GM15510 (cell line): ENCODE measurements at regions not wholly inside any gene's neighbourhood (a gene's known extent, or its start where the extent isn't known, plus 50 kb on each side); places are given as distances from the start of the nearest gene placed in this dataset.

Experiments used
- POLR2A ChIP-seq: IDR thresholded peaks from 3 replicates; pipeline ENCODE4 v1.6.1; 2011; ENCODE audit warnings: borderline replicate concordance; ENCODE audit not compliant: insufficient read length; ENCODE audit errors: extremely low read depth

DNA sequence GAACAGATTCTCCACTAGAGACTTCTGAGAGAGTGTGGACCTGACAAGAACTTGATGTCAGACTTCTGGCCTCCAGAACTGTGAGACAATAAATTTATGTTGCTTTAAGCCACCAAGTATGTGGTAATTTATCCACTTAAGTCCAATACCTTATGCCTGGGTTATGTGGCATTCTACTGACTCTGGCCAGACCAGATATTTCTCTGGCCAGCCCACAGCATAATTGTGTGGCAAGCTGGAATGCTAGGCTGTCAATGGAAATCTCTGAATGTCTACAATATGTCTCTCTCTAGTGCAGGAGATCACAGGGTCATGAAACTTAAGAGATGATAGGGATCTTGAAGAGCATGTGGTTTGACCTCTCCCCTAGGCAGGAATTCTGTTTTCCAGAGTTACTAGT lies 251.0 kb downstream of the ZNF674 start:
- no peak for TF ChIP-seq POLR2A

DNA sequence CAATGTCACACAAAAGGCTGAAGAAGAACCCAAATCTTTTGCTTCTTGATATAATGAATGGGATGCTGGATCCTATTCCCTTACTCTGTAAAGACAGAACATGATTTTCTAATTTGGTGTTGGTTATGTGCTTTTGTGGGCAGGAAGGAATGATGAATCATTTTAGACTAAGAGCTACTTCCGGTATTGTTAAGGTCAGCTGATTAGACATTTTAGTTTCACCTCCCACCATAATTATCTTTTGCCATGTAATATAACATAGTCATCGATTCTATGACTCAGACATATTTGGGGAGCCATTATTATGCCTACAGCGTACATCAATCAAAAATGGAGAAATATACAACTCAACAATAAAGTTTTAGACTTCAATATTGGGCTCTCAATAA lies 265.3 kb downstream of the ZNF674 start:
- no peak for TF ChIP-seq POLR2A

DNA sequence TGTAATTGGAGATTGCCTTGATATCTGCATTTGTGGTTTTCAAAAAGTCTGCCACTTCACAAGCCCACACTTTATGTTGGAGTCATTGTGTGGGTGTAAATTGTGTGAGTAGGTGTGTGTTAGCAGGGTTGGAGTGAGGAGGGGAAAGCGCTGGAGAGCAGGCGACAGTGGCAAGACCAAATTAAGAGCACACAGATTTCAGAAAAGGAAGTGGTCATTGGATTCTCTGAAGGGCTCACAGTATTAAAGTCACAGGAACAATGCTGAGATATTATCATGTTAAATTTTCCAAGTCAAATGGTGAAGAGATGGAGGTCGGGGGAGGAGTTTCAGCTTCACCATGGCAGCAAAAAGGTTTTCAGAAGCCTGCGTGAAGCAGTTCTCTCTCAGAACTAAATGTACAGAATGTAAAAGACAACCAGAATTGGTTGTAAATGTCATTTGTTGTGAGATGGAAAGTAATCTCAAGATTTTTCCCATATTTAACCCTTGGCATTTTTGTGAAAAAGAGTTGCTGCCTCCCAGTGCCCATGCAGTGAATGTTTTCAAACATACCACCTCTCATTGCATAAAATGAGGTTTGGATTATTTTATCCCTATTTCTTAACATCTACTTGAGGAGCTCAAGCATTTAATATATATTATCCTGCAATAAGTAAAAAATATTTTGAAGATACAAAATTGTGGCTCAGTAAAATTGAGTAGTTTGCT lies 265.9 kb downstream of the ZNF674 start:
- TF ChIP-seq POLR2A = no peak

DNA sequence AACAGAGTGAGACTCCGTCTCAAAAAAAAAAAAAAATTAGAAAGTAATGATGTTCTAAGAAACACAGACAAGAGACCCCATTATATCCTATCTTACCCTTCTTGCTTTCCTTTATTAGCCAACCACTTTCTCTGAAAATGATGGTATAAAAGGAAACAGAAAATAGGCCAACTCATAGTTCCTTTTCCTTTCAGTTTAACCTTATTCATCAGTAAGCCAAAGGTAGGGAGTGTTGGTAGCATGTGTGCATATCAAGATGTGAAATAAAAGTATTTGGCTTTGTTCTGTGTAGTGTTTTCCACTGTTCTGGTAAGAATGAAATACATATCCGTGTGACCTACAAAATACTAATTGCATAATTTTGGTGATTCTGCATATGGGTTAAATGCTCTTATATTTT lies 266.6 kb downstream of the ZNF674 start:
- TF ChIP-seq POLR2A = no peak

DNA sequence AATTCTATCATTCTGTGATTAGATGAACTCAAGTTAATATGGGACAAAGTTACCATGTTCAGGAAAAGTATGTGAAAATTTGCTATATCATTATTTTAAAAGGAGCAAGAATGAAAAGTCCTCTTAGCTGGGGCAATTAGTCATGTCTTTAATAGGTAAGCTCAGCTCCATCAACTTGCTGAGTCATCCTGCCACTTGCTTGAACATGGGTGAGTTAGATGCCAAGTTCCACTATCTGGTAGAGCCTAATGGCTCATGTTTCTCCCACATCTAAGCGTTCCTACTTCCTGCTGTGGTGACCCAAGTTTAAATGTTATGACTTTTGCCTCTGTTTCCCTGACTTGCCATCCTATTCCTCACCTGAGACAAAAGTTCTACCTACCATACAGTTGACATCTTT lies 276.8 kb downstream of the ZNF674 start:
- TF ChIP-seq POLR2A = no peak

DNA sequence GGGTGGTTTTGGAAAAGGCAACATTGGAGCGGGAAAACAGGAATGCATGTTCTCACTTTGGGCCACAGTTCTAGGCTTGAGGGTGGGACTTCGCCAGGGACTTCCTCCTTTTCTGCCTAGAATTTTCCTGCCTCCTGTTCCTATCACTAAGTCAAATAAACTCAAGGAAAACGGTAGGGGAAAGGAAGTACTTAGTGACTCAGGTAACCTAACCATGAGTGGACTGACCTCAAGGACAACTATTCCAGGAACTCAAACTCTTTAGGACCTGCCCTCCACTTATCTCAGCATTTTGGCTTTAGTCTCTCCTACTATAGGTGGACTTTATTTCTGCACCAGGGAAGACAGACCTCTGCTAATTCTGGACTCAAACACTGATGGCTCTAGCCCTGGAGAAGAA lies 281.7 kb downstream of the ZNF674 start:
- TF ChIP-seq POLR2A = no peak

DNA sequence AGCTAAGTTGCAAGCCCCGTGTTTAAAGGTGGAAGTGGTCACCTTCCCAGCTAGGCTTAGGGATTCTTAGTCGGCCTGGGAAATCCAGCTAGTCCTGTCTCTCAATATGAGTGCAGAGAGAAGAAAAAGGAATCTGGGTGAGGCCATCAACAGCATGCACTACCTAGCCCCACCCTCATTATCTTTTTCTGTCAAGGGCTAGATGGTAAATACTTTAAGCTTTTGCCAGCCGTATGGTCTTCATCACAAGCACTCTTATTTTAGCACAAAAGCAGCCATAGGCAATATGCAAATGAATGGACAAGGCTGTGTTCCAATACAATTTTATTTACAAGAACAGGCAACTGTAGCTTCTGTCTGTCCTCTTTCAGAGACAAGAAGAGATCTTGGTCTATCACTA lies 282.9 kb downstream of the ZNF674 start:
- TF ChIP-seq POLR2A = no peak

DNA sequence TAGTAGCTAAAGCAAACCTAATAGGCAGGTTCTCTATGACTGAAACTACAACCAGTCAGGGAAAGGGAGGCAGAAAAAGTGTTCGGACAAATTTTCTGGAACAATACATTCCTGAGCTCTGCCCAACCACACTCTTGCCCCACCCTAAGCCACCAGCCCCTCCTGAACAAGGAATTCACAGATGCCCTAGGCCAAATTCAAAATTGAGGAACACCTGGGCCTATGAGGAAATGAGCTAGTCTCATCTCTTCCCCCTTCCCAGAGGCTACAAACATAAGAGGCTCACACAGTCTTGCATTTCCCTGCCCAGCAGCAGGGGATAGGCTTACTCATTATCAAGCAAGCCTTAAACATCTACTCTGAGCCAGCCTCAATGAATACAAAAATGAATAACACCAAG lies 284.7 kb downstream of the ZNF674 start:
- no peak for TF ChIP-seq POLR2A

DNA sequence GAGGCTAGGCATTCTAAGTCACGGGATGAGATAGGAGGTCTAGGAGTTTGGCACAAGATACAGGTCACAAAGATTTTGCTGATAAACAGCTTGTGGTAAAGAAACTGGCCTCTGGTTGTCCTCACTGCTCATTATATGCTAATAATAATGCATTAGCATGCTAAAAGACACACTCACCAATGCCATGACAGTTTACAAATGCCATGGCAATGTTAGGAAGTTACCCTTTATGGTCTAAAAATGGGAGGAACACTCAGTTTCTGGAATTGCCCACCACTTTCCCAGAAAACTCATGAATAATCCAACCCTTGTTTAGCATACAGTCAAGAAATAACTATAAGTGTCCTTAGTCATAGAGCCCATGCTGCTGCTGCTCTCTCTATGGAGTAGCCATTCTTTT lies 286.9 kb downstream of the ZNF674 start:
- TF ChIP-seq POLR2A = no peak

DNA sequence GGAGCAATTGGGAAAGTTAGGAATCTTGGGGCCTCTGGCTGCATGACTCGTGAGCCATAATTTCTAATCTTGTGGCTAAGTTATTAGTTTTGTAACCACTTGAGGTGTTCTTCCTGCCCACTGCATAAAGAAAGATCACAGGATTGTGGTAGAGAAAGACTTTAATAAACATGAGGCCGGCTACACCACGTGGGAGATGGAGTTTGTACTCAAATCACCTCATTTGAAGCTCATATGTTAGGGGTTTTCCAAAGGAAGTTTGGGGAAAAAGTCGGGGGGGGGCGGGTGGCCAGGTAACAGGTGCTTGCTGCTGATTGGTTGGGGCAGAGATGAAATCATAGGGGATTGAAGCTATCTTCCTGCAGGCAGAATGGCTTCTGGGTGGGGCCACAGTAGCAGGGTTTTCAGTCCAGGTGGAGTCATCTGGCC lies 287.8 kb downstream of the ZNF674 start:
- TF ChIP-seq POLR2A = no peak

DNA sequence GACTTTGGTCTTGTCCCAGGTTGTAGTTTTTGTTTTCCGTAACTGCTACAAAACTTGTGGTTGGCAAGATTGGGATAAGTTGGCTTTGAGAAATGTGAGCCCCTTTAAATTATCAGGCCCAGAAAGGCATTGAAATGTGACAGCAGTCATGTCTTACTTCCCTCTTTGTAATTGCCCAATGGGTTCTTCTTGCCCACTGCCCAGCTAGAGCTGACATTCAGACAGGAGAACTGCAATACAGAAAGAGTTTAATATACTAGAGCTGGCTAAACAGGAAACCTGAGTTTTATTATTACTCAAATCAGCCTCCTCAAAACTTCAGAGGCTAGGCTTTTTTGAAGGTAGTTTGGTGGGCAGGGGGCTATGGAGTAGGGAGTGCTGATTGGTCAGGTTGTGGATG lies 288.3 kb downstream of the ZNF674 start:
- TF ChIP-seq POLR2A = no peak

DNA sequence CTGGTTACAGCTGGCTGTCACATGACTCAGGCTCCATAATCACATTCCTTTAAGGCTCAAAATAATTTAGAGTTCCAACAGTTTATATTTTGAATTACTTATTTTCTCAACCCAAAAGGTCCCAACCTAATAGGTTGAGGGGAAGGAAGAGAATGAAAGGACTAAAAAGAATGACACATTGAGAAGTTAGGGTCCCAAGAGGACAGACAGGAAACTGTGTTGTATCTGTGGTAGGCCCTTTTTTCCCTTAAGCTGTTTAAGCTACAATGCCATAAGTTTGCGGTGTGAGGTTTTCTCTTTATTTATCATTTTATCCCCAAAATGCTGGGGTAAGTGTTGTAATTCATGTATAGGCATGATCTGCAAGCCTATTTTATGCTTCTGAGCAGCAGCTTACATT lies 290.2 kb downstream of the ZNF674 start:
- no peak for TF ChIP-seq POLR2A

DNA sequence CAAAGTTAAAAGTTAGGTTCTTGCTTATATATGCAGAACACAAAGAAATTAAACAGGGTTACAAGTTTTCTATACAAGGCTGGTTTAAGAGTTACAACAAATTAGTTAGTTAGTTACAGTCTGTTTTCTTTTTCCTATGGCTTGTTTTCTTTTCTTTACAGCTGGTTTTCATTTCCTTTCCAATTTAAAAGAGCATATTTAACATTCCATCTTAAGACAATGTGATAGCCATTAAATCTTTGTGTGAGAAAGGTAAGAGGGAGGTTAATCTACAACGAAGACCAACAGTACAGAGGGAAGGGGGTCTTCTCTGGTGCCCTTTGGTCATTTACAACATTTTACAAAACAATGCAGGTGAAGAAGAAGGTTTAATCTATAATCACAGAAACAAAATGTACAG lies 290.6 kb downstream of the ZNF674 start:
- no peak for TF ChIP-seq POLR2A

DNA sequence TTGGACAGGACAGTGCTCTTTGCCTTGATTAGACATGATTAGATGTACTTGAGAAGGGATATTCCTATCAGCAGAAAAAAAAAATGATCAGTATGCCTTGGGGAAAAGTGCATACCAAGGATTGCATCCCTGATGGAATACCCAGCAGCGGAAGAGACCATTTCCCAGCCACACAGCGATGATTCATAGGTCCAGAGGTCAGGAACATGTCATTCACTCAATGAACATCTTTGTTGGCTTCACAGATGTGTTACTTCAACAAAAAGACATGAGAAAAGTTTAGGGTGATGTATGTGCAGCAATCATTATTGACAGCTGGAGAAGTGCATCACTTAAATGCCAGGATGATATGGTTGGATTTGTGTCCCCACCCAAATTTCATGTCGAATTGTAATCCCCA lies 293.5 kb downstream of the ZNF674 start:
- TF ChIP-seq POLR2A = no peak

DNA sequence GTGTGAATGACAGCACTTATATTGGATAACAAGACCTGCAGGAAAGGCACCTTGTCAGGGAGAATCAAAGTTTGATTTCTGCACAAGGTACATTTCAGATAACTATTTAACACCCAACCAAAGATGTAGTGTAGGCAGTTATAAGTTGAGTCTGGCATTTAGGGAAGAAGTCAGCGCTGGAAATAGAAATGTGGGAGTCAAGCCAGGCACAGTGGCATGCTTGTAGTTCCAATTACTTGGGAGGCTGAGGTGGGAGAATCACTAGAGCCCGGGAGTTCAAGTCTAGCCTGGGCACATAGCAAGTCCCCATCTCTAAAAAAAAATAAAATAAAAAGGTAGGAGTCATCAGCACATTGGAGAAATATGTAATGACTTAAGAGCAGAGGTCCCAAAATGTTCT lies 295.1 kb downstream of the ZNF674 start:
- no peak for TF ChIP-seq POLR2A

DNA sequence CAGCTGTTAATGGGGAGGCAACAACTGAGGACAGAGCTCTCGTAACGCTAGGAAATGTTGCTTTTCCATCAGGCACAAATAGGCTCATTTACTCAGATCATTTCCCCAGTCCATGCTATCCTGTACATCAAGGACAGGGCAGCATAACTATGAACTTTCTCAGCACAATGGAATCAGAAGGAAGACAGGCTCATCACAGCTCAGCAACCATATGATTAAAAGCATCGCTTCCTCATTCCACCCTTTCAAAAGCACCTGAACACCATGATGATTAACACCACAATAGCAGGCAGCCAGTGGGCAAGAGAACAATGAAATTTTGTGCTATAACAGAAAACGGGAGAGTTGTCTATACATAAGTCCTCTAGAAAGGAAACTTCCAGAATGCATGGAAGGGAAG lies 297.8 kb downstream of the ZNF674 start:
- TF ChIP-seq POLR2A = no peak

DNA sequence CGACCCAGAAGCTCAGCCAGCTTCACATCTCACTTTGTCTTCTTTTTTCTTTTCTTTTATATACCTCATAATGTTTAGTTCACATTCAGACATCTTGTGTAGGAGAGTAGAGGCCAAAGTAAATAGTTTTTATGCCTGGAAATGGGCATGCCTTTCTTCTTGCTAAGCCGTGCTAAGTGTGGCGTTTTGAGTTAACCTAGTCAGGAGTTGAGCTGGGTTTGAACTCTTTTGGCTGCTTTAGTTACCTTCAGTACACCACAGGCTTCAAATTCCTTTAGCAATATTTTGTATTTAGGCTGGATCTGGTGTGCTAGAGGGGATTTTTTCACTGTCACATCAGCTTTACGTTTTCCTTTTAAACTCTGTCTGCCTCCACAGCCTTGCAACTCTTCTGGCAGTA lies 300.8 kb downstream of the ZNF674 start:
- TF ChIP-seq POLR2A = no peak
